Fibroblast of pulmonary artery (primary cell): ENCODE measurements at regions not wholly inside any gene's neighbourhood (a gene's known extent, or its start where the extent isn't known, plus 50 kb on each side); places are given as distances from the start of the nearest gene placed in this dataset.

Experiments used
- DNase-seq: peaks from one replicate; pipeline ENCODE4 v3.0.0-alpha.2; 2010; ENCODE audit warnings: low read depth
- H3K4me3 ChIP-seq: replicated peaks from 2 replicates; pipeline ENCODE4 v1.5.1; 2011; ENCODE audit warnings: low read depth, mild to moderate bottlenecking, control low read depth, low read length, moderate library complexity
- CTCF ChIP-seq: IDR thresholded peaks from 2 replicates; pipeline ENCODE4 v1.5.1; 2011; ENCODE audit warnings: mild to moderate bottlenecking, control low read depth, low read length, inconsistent platforms; ENCODE audit errors: missing control alignments

GRCh38 chr4:31054295-31054694 is 334.1 kb downstream of the PCDH7 start:
- no peak for TF ChIP-seq CTCF
- no peak for DNase-seq
- no peak overlapping the region for H3K4me3 ChIP-seq

- no peak for TF ChIP-seq CTCF
- H3K4me3 ChIP-seq, result no peak overlapping the region
- DNase-seq, result no peak
These were observed 338.5 kb downstream of the PCDH7 start for GRCh38 chr4:31058656-31059055.

- no peak for TF ChIP-seq CTCF
- H3K4me3 ChIP-seq, result no peak overlapping the region
- DNase-seq, result peak; percentile 21
These were observed 339.8 kb downstream of the PCDH7 start for GRCh38 chr4:31059753-31060522.

- no peak for TF ChIP-seq CTCF
- DNase-seq, result no peak
- no peak overlapping the region for H3K4me3 ChIP-seq
These were observed 344.9 kb downstream of the PCDH7 start for GRCh38 chr4:31065086-31065485.

- no peak overlapping the region for H3K4me3 ChIP-seq
- TF ChIP-seq CTCF, result no peak
- no peak for DNase-seq
These were observed 348.3 kb downstream of the PCDH7 start for GRCh38 chr4:31068257-31069075.

GRCh38 chr4:31069151-31069550 is 349.0 kb downstream of the PCDH7 start:
- TF ChIP-seq CTCF, result no peak
- H3K4me3 ChIP-seq, result no peak overlapping the region
- DNase-seq, result no peak
